Astrocyte of the spinal cord (primary cell): ENCODE measurements at regions not wholly inside any gene's neighbourhood (a gene's known extent, or its start where the extent isn't known, plus 50 kb on each side); places are given as distances from the start of the nearest gene placed in this dataset.

Source experiments
- DNase-seq: peaks from one replicate; pipeline ENCODE4 v3.0.0; 2011; ENCODE audit warnings: low read depth, low spot score
- H3K4me3 ChIP-seq: 2 replicates; pipeline ENCODE4 v1.5.1; 2011; ENCODE audit warnings: low read depth, mild to moderate bottlenecking, low read length, moderate library complexity
- in situ Hi-C: cut with HindIII; loops from 2 replicates; pipeline ENCODE4 v1.10.0; 2017; ENCODE audit warnings: low sequenced_read_pairs
- TF ChIP-seq, protein P1 (sequence below): IDR thresholded peaks from 2 replicates; pipeline ENCODE4 v1.5.1; 2012; ENCODE audit warnings: low read depth, mild to moderate bottlenecking, low read length, inconsistent platforms

DNA sequence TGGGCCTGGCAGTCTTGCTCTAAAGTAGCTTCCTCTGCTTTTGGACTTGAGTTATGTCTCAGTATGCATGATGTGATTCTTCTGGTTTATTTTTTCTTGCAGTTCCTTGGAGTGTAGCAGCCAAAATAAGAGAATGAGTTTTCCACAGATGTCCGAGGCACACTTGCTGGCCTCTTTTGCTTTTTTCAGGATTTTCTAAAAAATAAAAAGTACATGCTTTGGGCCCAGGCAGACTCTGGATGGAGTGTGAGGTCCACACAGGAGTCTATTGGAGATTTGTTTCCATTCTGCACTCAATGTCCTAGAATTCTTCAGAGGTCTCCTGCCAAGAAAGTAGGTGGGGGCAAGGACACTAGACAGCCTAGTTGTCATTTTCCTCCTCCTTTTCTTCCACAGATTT is 477.6 kb downstream of the EPM2A start:
- H3K4me3 ChIP-seq: no peak overlapping the region
- TF ChIP-seq, protein P1, sequence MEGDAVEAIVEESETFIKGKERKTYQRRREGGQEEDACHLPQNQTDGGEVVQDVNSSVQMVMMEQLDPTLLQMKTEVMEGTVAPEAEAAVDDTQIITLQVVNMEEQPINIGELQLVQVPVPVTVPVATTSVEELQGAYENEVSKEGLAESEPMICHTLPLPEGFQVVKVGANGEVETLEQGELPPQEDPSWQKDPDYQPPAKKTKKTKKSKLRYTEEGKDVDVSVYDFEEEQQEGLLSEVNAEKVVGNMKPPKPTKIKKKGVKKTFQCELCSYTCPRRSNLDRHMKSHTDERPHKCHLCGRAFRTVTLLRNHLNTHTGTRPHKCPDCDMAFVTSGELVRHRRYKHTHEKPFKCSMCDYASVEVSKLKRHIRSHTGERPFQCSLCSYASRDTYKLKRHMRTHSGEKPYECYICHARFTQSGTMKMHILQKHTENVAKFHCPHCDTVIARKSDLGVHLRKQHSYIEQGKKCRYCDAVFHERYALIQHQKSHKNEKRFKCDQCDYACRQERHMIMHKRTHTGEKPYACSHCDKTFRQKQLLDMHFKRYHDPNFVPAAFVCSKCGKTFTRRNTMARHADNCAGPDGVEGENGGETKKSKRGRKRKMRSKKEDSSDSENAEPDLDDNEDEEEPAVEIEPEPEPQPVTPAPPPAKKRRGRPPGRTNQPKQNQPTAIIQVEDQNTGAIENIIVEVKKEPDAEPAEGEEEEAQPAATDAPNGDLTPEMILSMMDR: no peak
- no peak for DNase-seq
- in situ Hi-C loops: no loop called here

DNA sequence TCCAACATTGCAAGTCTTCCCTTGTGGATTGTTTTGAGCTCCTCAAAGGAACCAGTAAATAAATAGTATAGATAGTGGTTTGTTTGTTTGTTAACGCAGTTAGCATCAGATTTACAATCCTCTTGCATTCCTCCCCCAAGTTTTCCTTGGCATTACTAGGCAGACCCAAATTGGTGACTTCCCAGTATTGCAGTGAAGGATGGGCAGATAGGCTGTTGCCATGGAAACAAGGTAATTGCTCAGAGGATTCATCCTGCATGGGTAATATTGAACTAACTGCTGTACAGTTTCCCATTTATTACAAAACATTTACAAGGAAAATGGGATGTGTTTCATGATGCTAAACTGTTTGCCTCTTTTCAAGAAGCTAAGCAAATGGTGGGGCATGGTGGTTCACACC is 477.2 kb downstream of the EPM2A start:
- in situ Hi-C loops: no loop called here
- no peak for DNase-seq
- H3K4me3 ChIP-seq: no peak overlapping the region
- TF ChIP-seq, protein P1: no peak

DNA sequence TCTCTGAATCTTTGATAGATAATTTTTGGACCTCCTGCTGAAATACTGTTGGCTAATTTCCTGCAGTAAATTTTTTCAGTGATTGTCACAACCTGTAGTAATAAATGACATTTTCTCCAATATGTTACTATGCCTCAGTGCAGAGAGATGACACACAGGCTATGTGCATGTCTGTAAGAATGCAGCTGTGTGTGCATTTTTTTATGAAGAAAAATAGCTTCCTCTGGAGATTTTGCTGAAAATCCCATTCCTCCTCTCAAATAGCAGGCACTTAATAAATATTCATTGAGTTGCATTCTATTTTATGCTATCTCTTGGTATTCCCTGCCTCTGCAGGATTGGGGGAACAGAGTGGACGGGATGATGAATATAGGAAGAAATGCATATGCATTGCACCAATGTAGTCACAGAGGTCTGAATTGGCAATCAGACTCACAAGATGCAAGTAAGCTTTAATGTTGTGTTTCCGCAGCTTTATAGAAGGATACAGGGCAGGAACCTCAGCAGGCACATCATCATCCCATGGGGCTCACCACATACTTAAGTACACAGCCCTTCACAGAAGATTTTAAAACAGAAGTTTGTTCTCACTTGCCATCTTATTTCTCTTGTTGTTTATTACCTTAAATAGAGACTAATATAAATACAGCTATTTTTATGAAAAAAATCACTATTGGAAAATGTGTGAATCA is 474.7 kb downstream of the EPM2A start:
- no peak for DNase-seq
- in situ Hi-C loops: no loop called here
- TF ChIP-seq, protein P1: no peak
- no peak overlapping the region for H3K4me3 ChIP-seq

DNA sequence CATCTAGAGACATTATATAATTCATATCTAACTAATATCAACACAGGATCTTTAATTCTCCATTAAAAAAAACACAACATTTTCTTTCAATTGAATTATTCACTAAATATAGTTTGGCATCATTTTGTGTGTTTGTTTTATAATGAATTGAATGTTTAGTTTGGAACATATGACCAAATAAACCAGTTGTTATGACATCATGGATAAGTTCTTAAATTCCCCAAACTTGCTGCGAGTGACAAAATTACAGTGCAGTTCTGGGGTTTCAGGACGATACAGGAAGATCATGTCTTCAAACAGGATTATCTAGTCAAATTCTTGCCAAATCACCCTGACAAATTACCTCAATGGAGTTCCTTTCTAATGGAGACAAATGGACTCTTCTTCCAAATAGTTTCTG is 473.6 kb downstream of the EPM2A start:
- in situ Hi-C loops: no loop called here
- no peak for DNase-seq

DNA sequence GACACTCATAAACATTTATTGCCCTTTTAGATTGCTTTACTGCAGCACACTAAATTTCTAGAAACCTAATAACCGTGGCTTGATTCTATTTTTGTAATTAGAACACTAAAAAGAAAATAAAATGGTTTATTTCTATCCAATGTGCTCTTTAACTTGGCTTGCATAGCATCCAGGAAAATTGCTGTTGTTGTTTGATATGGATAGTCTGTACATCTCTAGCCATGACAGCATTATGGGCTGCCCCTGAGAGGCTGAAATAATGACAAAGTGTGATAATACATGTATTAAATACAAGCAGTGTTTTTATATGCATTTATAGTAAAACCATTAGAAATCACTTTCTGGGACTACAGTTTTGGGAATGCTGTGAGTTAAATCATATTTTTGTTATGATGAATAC is 472.5 kb downstream of the EPM2A start:
- in situ Hi-C loops: no loop called here
- TF ChIP-seq, protein P1: no peak
- no peak for DNase-seq
- no peak overlapping the region for H3K4me3 ChIP-seq

More for the DNA sequence above, 473.6 kb downstream of the EPM2A start:
- no peak overlapping the region for H3K4me3 ChIP-seq
- TF ChIP-seq, protein P1: no peak

DNA sequence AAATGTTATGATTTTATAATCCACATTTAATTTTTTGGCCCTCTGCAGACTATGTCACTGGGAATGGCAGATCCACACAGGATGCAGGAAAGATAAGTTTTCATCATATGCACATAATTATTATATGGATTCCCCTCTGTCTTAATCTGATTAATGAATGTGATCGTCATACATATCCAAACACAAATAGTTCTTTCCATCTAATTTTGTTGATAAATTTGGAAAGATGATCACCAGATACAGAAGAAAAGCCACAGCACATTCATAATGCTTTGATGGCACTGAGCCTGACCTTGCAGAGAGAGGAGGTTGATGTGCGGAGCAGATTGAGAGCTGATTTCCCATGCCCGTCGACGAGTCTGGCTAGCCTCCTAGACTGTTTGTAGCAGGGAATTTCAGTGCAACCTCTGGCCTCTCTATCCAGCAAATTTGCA is 471.5 kb downstream of the EPM2A start:
- TF ChIP-seq, protein P1: no peak
- H3K4me3 ChIP-seq: no peak overlapping the region
- in situ Hi-C loops: no loop called here
- DNase-seq: no peak
